Lung microvascular endothelial cell (primary cell): ENCODE measurements at regions not wholly inside any gene's neighbourhood (a gene's known extent, or its start where the extent isn't known, plus 50 kb on each side); places are given as distances from the start of the nearest gene placed in this dataset.

Experiments used
- DNase-seq, 2 donors: peaks; one replicate each; pipeline versions ENCODE4 v3.0.0 to v3.0.0-alpha.2; 2010; ENCODE audit warnings: low read depth in 2 of 2

GRCh38 chr3:187899246-187899645, 154.0 kb upstream of the BCL6 start:
- DNase-seq = no peak

DNA sequence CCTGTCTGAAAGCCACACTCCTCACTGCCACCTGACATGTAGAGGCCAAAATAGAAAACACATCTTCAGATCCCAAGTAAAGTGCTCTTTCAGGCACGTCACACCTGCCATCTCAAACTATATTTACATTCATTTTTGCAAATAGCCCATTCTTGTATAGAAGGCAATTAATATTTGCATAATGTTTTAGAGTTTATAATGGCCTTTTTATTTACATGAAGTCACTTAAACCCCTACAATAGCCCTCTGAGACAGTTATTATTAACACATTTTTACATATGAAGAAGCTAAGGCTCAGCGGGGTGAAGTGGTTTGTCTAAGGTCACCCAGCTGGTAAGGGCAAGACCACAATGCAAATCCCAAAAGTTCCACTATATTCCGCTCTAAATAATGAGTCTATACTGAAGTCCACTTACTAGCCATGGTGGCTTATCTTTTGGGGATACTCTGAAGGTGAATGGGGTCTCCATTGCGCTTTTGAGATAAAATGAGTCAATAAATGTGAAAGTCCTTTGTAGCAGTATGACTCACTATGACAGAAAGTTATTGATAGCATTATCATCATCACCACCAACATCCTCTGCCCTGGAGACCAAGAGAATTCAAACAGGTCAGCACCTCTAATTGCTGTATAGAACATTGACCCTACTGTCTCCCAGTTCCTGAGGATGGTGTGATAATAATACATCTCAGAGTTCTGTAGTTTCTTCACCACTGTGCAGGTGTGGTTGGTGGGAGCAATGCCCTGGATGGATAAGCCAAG, 155.9 kb upstream of the BCL6 start:
- no peak for DNase-seq

DNA sequence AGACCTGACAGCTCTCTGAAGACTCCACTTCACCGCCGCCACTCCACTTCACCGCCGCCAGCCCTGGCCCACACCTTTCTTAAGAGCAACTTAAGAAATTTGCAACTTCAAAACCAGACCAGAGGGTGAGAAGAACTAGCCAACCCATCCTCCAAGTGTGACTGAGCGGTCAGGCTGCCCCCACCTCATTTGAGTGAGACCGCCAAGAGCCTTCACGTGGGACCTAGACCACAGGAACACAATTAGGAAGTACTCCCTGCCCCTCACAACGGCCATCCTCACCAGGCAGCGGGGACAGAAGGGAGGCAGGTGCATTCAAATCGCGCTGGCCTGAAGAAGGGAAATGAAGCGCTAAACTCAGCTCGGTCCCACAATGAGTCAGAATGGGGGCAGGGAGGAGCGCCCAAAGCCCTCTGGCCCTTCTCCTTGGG, 156.8 kb upstream of the BCL6 start:
- no peak for DNase-seq

DNA sequence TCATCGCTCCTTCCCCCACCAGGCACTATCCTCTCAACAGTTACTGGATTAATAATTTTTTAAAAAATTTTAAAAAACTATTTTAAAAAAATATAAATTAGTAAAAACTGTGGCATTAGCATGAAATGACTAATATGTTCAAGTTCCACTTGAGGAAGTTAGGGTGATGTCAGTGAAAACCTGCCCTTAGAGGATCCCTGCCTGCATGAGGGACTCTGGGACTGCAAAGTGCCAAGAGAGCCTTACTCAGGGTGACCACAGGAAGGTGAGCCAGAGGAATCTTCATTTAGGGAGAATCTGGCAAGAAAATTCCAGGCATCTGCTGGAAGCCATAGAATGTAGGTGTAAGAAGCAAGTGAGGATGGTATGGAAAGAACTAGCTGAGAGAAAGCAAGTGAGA, 157.7 kb upstream of the BCL6 start:
- DNase-seq = peak in 1 of 2 donors; percentile 18

GRCh38 chr3:187903697-187904096, 158.4 kb upstream of the BCL6 start:
- DNase-seq = no peak

GRCh38 chr3:187906416-187906815, 161.1 kb upstream of the BCL6 start:
- DNase-seq = no peak

- no peak for DNase-seq
Measured at GRCh38 chr3:187906920-187907319, 161.7 kb upstream of the BCL6 start.

- DNase-seq = peak in 1 of 2 donors; percentile 12
Measured at GRCh38 chr3:187909866-187910265, 164.6 kb upstream of the BCL6 start.

GRCh38 chr3:187912007-187912406, 166.7 kb upstream of the BCL6 start:
- DNase-seq = peak in 1 of 2 donors; percentile 22

GRCh38 chr3:187913617-187914033, 168.4 kb upstream of the BCL6 start:
- DNase-seq = peak in 1 of 2 donors; percentile 65

- no peak for DNase-seq
Measured at GRCh38 chr3:187914231-187914630, 169.0 kb upstream of the BCL6 start.

DNA sequence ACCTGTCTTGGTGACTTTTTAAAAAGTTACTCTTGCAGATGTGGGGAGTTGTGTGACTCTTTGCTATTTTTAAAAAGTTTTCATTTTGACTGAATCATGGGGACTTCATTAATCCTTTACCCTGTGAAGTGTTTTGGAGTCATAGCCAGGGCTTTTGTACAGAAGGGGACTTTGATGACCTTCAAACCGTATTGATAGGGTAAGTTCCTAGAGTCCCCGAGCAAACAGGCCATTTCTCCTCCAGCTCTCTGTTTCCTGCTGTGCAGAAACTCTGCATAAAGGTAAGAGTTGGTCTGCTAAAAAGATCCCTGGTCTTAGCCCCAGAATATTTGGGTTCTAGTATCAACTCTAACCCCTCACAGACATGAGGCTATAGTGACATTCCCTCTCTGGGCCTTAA, 170.8 kb upstream of the BCL6 start:
- DNase-seq = no peak

- DNase-seq = no peak
Measured at GRCh38 chr3:187918081-187918644, 172.9 kb upstream of the BCL6 start.

DNA sequence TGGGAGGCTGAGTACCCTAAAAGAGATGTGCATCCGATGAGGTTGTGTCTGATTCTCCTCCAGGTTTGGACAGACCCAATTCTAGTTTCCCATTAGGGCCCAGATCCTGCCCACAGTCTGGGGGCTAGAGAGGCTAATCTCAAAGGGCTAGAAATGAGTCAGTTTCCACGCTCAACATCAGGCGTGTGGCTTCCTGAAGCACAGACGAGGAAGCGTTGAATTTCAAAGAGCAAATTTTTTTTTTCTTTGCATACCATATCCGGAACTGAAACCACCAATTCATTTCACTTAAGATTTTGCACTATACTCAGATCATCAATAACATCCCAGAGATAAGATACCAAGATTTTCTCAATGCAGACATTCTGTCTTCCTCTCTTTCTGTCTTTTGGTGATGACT, 173.8 kb upstream of the BCL6 start:
- peak in 1 of 2 donors; percentile 64 for DNase-seq

DNA sequence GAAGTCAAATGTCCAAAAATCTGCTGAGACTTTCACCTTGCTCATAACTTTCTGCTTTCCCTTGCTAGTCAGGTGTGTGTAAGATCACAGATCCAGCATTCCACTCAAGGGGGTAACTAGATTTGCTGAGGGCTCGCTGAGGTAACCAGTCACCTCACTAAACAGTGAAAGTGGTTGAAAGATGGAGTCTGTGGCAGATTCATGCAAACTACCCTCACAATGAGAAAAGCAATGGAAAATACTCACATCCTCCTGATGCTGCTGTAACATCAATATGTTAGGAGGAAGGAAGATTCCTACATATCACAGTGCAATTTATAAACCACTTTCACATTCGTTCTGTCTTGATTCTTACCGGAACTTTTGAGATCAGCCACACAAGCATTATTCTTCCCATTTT, 174.3 kb upstream of the BCL6 start:
- no peak for DNase-seq

DNA sequence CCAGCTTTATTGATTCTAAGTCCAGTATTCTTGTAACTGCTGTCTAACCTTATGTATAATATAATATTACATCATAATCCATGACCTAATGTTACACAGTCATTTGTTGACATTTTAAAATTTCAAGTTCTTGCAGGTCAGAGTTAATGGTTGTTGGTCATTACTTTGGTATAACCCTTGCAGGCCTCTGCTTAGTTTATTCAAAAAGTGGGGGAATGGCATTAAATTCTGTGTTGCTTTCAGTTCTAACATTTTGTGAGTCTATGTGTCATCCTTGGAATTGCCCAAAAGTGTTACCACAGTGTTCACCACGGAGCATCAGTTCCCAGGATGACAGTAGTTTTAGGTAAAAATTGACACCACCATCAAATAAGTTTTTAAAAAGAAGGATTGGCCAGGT, 174.8 kb upstream of the BCL6 start:
- DNase-seq = no peak

DNA sequence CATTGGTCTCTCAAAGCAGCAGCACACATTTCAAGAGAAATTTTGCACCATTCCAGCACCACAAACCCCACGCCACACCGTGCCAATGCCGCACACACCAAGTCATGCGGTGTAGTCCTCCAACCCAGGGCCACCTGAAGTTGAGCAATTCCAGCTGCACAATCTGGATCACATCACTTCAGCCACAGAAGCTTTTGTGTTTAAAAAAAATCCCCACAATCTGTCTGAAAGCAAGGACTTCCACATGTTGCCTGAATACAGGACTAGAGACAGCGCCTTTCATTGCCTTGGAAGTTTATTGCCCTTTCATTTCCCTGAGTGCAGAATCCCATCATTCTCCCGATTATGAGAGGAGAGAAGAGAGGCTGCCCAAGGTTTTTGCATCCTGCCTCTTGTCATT, 175.6 kb upstream of the BCL6 start:
- DNase-seq = no peak

GRCh38 chr3:187921391-187922074, 176.3 kb upstream of the BCL6 start:
- no peak for DNase-seq

GRCh38 chr3:187922704-187923416, 177.6 kb upstream of the BCL6 start:
- no peak for DNase-seq

- DNase-seq = no peak
Measured at GRCh38 chr3:187924651-187925050, 179.4 kb upstream of the BCL6 start.

DNA sequence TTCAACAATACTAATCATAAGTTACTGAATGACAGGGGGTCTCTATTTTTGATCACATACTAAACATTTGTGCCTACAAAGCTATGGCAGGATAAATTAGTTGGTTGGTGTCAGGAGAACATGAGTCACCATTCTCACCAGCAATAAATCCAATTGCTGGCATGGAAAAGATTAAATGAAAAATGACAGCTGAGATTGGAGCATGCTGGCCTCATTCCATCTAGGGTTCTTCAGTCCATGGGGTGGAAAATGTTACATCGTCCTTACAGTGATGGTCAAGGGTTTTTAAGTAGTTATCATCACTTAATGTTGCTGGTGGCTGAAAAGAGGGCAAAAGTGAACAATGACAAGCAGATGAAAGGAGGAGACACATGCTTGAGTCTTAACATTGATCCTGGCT, 180.1 kb upstream of the BCL6 start:
- peak in 1 of 2 donors; percentile 32 for DNase-seq

DNA sequence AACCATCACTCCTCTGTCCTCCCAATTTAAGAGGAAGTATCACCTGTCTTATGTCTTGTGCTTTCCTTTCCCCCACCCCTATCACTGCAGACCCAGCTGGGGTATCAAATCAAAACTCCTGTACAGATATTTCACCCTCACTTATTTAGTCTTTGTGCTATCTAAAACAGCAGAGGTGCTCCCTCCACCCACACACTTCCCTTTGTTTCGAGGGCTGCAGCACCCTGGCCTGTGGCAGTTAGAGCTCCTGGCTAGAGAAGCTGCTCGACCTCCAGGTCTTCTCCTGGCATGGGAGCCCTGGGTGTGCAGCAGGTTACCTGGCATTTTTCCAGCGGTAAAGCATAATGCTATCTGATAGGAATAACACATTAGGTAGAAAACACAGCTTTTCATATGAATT, 181.4 kb upstream of the BCL6 start:
- DNase-seq = no peak
